Astrocyte (in vitro differentiated cells and primary cell): ENCODE measurements at regions not wholly inside any gene's neighbourhood (a gene's known extent, or its start where the extent isn't known, plus 50 kb on each side); places are given as distances from the start of the nearest gene placed in this dataset.

Experiments
- CTCF ChIP-seq: IDR thresholded peaks from 2 replicates; pipeline ENCODE4 v1.5.1; 2011; ENCODE audit warnings: low read depth, mild to moderate bottlenecking, inconsistent platforms, low read length, moderate library complexity; ENCODE audit not compliant: insufficient read depth
- EZH2 ChIP-seq: IDR thresholded peaks from 2 replicates; pipeline ENCODE4 v1.6.1; 2012; ENCODE audit warnings: mild to moderate bottlenecking, low read length, inconsistent platforms; ENCODE audit not compliant: insufficient read depth

- no peak for TF ChIP-seq CTCF
- no peak for TF ChIP-seq EZH2
Measured at GRCh38 chr11:15300341-15300740, 185.6 kb downstream of the INSC start.
